ENCODE measurements at regions not wholly inside any gene's neighbourhood (a gene's known extent, or its start where the extent isn't known, plus 50 kb on each side); places are given as distances from the start of the nearest gene placed in this dataset.

DNA sequence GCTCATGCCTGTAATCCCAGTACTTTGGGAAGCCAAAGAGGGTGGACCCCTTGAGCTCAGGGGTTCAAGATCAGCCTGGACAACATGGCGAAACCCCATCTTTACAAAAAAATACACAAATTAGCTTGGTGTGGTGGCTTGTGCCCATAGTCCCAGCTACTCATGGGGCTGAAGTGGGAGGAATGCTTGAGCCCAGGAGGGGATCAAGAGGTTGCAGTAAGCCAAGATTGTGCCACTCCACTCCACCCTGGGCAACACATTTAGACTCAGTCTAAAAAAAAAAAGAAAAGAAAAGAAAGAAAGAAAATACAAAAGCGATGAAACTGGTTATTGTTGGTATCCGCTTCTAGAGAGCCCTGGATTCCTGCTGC lies 597.4 kb downstream of the UQCRFS1 start:
- H3K23me2 ChIP-seq (ENCODE audit: insufficient read length, low read depth, low read length, poor library complexity, severe bottlenecking) = no peaks in the 10 kb centered on the region
- Mint-ChIP-seq H3K36me3 (ENCODE audit: insufficient read depth in 1 of 3, low read depth in 3 of 3) (peaks cover 0 to 11% (median 11%) of the 10 kb centered on the region in 3 experiments; a peak in 5 of 7 replicates), H3K9me3 (peaks cover 21 to 34% of the 10 kb centered on the region in 2 experiments), H3K27ac (no peak overlapping the region), H3K4me3 (no peak overlapping the region), H3K27me3 (ENCODE audit: low read depth) (peaks cover 1% of the 10 kb centered on the region; the same call in 1 of the 2 replicates), H3K4me1 (peaks cover 2 to 5% of the 10 kb centered on the region in 2 experiments; a peak in 1 of 4 replicates)
- no peak overlapping the region for H4K5ac ChIP-seq (ENCODE audit: insufficient read length, low read depth, low read length)
- no peaks in the 10 kb centered on the region for H3K9me3 ChIP-seq (ENCODE audit: control insufficient read depth, low read depth, low read length)
- H3K27me3 ChIP-seq (ENCODE audit: insufficient read depth, low read length) = no peaks in the 10 kb centered on the region
- H4K91ac ChIP-seq (ENCODE audit: insufficient read length, low read depth, low read length) = no peak overlapping the region
- no peaks in the 10 kb centered on the region for H3K79me1 ChIP-seq (ENCODE audit: insufficient read depth, low read depth, low read length, poor library complexity, severe bottlenecking)
- H3K56ac ChIP-seq (ENCODE audit: insufficient read length, low read depth, low read length) = no peak overlapping the region
- no peak overlapping the region for H2BK20ac ChIP-seq (ENCODE audit: low read depth, low read length, poor library complexity, severe bottlenecking)
- no CpG with 5 or more reads among the region's 3 CpGs for WGBS (ENCODE audit: extremely low coverage, insufficient read length, low lambda C conversion rate)
- no peak overlapping the region for H3K4me2 ChIP-seq (ENCODE audit: insufficient read depth, insufficient read length, low read length)
- no peaks in the 10 kb centered on the region for H4K20me1 ChIP-seq (ENCODE audit: control insufficient read depth, insufficient read depth, insufficient read length)
- no peak overlapping the region for H2BK5ac ChIP-seq (ENCODE audit: insufficient read length, low read length)
- H3K23ac ChIP-seq (ENCODE audit: insufficient read length, low read depth, low read length) = no peak overlapping the region
- no peak overlapping the region for H3K4ac ChIP-seq (ENCODE audit: low read depth, low read length)
- TF ChIP-seq, protein P1, sequence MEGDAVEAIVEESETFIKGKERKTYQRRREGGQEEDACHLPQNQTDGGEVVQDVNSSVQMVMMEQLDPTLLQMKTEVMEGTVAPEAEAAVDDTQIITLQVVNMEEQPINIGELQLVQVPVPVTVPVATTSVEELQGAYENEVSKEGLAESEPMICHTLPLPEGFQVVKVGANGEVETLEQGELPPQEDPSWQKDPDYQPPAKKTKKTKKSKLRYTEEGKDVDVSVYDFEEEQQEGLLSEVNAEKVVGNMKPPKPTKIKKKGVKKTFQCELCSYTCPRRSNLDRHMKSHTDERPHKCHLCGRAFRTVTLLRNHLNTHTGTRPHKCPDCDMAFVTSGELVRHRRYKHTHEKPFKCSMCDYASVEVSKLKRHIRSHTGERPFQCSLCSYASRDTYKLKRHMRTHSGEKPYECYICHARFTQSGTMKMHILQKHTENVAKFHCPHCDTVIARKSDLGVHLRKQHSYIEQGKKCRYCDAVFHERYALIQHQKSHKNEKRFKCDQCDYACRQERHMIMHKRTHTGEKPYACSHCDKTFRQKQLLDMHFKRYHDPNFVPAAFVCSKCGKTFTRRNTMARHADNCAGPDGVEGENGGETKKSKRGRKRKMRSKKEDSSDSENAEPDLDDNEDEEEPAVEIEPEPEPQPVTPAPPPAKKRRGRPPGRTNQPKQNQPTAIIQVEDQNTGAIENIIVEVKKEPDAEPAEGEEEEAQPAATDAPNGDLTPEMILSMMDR (conservative IDR thresholded peaks at IDR 0.05) = no peak
- no peak for DNase-seq
- H3T11ph ChIP-seq (ENCODE audit: low read length) = no peak overlapping the region
- H2AFZ ChIP-seq (ENCODE audit: low read length) = no peak overlapping the region
- H2AK5ac ChIP-seq (ENCODE audit: insufficient read length, low read length) = no peak overlapping the region
- H4K8ac ChIP-seq (replicated peaks; ENCODE audit: insufficient read length, low read depth, low read length) = no peak overlapping the region
- H3K4me1 ChIP-seq (ENCODE audit: insufficient read depth, low read length) = no peaks in the 10 kb centered on the region
- no peak overlapping the region for H2BK15ac ChIP-seq (ENCODE audit: low read depth, low read length)
- H3K79me2 ChIP-seq (ENCODE audit: insufficient read depth, low read length) = no peaks in the 10 kb centered on the region
- H2BK12ac ChIP-seq (ENCODE audit: insufficient read length, low read depth, low read length) = no peak overlapping the region
- H3K18ac ChIP-seq (ENCODE audit: insufficient read length, low read depth, low read length) = no peak overlapping the region
- H3K14ac ChIP-seq (ENCODE audit: insufficient read depth, low read length) = no peak overlapping the region
- no peak overlapping the region for H3K9ac ChIP-seq (ENCODE audit: extremely low read depth, insufficient read length, low read length)
- H3K27ac ChIP-seq (ENCODE audit: insufficient read length, low read depth, low read length) = no peak overlapping the region
- H2BK120ac ChIP-seq (ENCODE audit: low read depth, low read length, poor library complexity, severe bottlenecking) = no peak overlapping the region
